Peyer's patch (tissue), 4 donors: ENCODE measurements at regions not wholly inside any gene's neighbourhood (a gene's known extent, or its start where the extent isn't known, plus 50 kb on each side); places are given as distances from the start of the nearest gene placed in this dataset.

Experiments
- DNase-seq, 3 donors: peaks; one replicate each; pipeline ENCODE4 v3.0.0-alpha.2; 2017 to 2019
- H3K27ac ChIP-seq, 4 donors: fragments of 200-600 bp; sonication (generic); one replicate each; pipeline ENCODE4 v1.5.1; 2016 to 2019
- H3K27me3 ChIP-seq, 2 donors: fragments of 200-600 bp; sonication (generic); one replicate each; pipeline ENCODE4 v1.5.1; 2019
- H3K36me3 ChIP-seq, 3 donors: fragments of 200-600 bp; sonication (generic); one replicate each; pipeline ENCODE4 v1.5.1; 2016 to 2019
- H3K4me1 ChIP-seq, 4 donors: fragments of 200-600 bp; sonication (generic); one replicate each; pipeline ENCODE4 v1.5.1; 2016 to 2019
- H3K4me3 ChIP-seq, 4 donors: fragments of 200-600 bp; sonication (generic); 1 replicate in 3 of 4; 2 replicates in 1 of 4; pipeline ENCODE4 v1.5.1; 2016 to 2019; ENCODE audit warnings: mild to moderate bottlenecking in 1 of 4
- H3K9me3 ChIP-seq, 4 donors: fragments of 200-600 bp; sonication (generic); one replicate each; pipeline ENCODE4 v1.5.1; 2016 to 2019; ENCODE audit warnings: mild to moderate bottlenecking in 1 of 4
- POLR2A ChIP-seq, 2 donors: fragments of 450-650 bp; IDR thresholded peaks; one replicate each; pipeline ENCODE4 v1.5.1; 2017; ENCODE audit warnings: antibody characterized with exemption in 2 of 2, mild to moderate bottlenecking in 2 of 2, moderate library complexity in 2 of 2
- TF ChIP-seq, protein P1 (sequence below), 6 experiments: fragments of 450-650 bp in 4 of 6; fragments of 200-600 bp in 2 of 6; sonication (generic) in 1 of 6; IDR thresholded peaks; one replicate each; pipeline ENCODE4 v1.5.1; 2017 to 2019; ENCODE audit warnings: antibody characterized with exemption in 6 of 6, mild to moderate bottlenecking in 3 of 6, moderate library complexity in 1 of 6

DNA sequence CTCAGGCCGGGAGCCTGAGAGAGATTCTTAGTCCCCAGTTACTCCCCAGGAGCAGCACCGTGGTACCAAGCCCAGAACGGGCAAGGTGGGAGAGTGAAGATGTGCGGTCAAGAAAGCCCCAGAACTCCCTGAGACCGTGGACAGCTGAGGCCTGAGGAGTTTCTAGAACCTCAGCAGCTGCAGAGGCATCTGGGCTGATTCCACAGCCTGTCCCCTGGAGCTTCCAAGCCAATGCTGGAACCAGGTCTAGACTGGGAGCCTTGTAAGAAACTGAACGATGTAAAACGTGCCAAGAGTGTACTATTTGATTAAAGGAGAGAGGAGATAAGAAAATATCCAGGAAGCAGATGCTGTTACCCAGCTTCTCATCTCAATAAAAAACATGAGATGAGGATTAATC, 366.3 kb downstream of the TNS3 start:
- Histone ChIP-seq H3K4me1 (no peaks in the 10 kb centered on the region), H3K27me3 (no peaks in the 10 kb centered on the region), H3K9me3 (no peaks in the 10 kb centered on the region), H3K4me3 (no peak overlapping the region), H3K36me3 (no peaks in the 10 kb centered on the region), H3K27ac (no peak overlapping the region)
- TF ChIP-seq POLR2A (IDR thresholded peaks at IDR 0.05) = no peak
- TF ChIP-seq, protein P1, sequence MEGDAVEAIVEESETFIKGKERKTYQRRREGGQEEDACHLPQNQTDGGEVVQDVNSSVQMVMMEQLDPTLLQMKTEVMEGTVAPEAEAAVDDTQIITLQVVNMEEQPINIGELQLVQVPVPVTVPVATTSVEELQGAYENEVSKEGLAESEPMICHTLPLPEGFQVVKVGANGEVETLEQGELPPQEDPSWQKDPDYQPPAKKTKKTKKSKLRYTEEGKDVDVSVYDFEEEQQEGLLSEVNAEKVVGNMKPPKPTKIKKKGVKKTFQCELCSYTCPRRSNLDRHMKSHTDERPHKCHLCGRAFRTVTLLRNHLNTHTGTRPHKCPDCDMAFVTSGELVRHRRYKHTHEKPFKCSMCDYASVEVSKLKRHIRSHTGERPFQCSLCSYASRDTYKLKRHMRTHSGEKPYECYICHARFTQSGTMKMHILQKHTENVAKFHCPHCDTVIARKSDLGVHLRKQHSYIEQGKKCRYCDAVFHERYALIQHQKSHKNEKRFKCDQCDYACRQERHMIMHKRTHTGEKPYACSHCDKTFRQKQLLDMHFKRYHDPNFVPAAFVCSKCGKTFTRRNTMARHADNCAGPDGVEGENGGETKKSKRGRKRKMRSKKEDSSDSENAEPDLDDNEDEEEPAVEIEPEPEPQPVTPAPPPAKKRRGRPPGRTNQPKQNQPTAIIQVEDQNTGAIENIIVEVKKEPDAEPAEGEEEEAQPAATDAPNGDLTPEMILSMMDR (IDR thresholded peaks at IDR 0.05) = no peak
- DNase-seq = no peak

DNA sequence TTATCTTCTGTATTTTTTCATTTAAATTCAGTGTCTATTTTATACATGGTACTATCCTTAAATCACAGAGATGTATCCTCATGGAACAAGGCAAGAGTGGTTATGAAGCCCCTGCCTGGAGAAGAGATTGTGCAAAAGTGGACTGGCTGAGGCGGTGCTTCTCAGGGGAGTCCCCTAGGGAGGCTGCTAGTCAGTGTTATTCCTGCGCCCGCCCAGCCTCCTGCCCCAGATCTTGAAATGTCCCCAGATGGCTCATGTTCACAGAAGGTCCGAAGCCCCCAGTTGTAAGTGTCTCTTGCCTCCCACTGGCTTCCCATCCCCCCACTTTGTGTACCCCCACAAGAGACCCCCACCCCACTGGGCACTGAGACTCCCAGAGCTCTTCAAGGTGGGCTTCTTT, 366.9 kb downstream of the TNS3 start:
- no peaks in the 10 kb centered on the region for H3K9me3 ChIP-seq
- TF ChIP-seq POLR2A (IDR thresholded peaks at IDR 0.05) = no peak
- TF ChIP-seq, protein P1 (IDR thresholded peaks at IDR 0.05) = no peak
- H3K27me3 ChIP-seq = no peaks in the 10 kb centered on the region
- no peak overlapping the region for H3K27ac ChIP-seq
- no peaks in the 10 kb centered on the region for H3K4me1 ChIP-seq
- H3K4me3 ChIP-seq = no peak overlapping the region
- no peak for DNase-seq
- H3K36me3 ChIP-seq = no peaks in the 10 kb centered on the region

DNA sequence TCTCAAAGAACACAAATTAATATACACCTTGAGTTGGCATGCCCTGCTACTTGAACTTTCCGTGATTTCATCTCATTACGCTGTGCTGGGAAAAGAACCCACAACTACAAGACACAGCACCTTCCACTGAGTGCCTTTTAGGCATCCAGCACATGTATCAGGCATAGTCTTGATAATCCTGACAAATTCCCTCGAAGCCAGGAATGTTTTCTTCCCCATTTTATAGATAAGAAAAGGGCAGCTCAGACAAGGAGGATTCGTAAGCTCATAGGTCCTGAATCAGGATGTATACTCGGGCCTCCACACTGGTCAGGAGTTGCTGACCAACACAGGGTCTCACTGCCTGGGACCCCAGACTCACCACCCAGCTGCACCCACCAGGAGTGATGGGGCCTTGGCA, 368.6 kb downstream of the TNS3 start:
- Histone ChIP-seq H3K27me3 (no peaks in the 10 kb centered on the region), H3K27ac (no peak overlapping the region), H3K4me3 (no peak overlapping the region), H3K9me3 (no peaks in the 10 kb centered on the region), H3K4me1 (peaks cover 0 to 6% (median 0%) of the 10 kb centered on the region in 4 donors), H3K36me3 (no peaks in the 10 kb centered on the region)
- no peak for TF ChIP-seq POLR2A (IDR thresholded peaks at IDR 0.05)
- DNase-seq = no peak

DNA sequence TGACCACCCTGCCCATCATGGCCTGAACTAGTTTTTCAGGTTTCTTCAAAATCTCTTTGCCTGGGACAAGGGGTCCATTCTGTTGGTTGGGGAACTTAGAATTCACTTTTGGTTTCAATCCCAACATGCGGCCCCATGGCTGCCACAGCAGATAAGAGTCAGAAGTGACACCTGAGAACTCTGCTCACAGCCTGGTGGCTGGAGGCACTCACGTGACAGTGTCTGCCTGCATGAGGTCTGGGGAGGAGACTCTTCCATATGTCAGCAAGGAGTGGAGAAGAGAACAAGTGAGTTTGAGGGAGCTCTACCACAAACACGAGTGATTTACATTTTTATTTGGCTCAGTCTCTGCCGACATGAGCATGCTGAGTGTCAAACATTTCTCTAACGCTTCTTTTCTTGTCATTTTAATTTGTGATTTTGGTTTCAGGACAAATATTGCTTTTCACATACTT, 370.4 kb downstream of the TNS3 start:
- H3K27me3 ChIP-seq = no peaks in the 10 kb centered on the region
- peaks cover 0 to 6% (median 0%) of the 10 kb centered on the region in 4 donors for H3K4me1 ChIP-seq
- DNase-seq = no peak
- H3K27ac ChIP-seq = no peak overlapping the region
- TF ChIP-seq, protein P1 (IDR thresholded peaks at IDR 0.05) = no peak
- no peak for TF ChIP-seq POLR2A (IDR thresholded peaks at IDR 0.05)
- H3K4me3 ChIP-seq = no peak overlapping the region
- no peaks in the 10 kb centered on the region for H3K9me3 ChIP-seq
- H3K36me3 ChIP-seq = no peaks in the 10 kb centered on the region

DNA sequence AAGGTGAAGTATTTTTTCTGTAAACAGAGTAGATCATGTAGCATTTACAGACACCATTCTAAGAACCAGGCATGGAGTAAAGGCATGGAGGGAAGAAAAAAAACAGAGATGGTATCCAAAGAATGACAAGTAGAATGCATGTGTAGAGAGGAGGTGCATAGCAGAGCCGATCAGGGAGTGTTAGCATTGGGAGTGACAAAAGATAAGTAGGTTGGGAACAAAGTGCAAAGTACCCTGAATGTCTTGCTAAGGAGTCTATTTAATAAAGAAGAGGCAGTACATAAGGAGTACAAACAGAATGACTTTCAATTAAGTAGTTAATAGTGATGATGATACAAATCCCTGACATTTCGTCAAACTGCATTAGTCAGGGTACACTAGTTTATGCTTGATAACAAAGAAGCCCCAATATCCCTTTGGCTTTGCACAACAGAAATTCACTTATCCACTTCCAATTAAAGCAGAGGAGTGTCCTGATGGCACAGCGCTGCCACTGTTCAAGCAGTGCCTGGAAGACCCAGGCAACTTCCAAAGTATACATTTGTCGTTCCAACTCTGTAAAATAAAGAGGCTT, 371.5 kb downstream of the TNS3 start:
- no peaks in the 10 kb centered on the region for H3K27me3 ChIP-seq
- H3K27ac ChIP-seq = no peak overlapping the region
- no peak for DNase-seq
- H3K9me3 ChIP-seq = no peaks in the 10 kb centered on the region
- TF ChIP-seq, protein P1 (IDR thresholded peaks at IDR 0.05) = no peak
- no peak for TF ChIP-seq POLR2A (IDR thresholded peaks at IDR 0.05)
- peaks cover 0 to 6% (median 0%) of the 10 kb centered on the region in 4 donors for H3K4me1 ChIP-seq
- H3K36me3 ChIP-seq = no peaks in the 10 kb centered on the region
- H3K4me3 ChIP-seq = no peak overlapping the region

DNA sequence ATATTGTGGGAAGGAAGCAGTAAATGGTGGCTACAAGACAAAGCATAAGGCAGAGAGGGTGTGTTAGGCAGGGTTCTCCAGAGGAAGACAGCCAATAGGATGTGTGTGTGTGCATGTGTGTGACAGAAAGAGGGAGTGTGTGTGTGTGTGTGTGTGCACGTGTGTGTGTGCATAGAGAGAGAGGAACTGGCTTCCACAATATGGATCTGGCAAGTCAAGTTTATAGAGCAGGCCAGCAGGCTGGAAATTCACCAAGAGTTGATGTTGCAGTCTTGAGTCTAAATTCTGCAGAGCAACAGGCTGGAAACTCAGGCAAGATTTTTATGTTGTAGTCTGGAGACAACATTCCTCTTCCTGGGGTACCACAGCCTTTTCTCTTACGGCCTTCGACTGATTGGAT, 374.0 kb downstream of the TNS3 start:
- DNase-seq = no peak
- H3K36me3 ChIP-seq = no peaks in the 10 kb centered on the region
- TF ChIP-seq, protein P1 (IDR thresholded peaks at IDR 0.05) = no peak
- no peak for TF ChIP-seq POLR2A (IDR thresholded peaks at IDR 0.05)
- H3K4me3 ChIP-seq = no peak overlapping the region
- no peak overlapping the region for H3K27ac ChIP-seq
- H3K4me1 ChIP-seq = peaks cover 0 to 6% (median 0%) of the 10 kb centered on the region in 4 donors
- no peaks in the 10 kb centered on the region for H3K27me3 ChIP-seq
- H3K9me3 ChIP-seq = no peaks in the 10 kb centered on the region
